OCI-LY7 (cell line): ENCODE measurements at regions not wholly inside any gene's neighbourhood (a gene's known extent, or its start where the extent isn't known, plus 50 kb on each side); places are given as distances from the start of the nearest gene placed in this dataset.

Experiments
- BruUV-seq: library from RNA; stranded (reverse); fragments of 400-500 nt; replicated peaks from 2 replicates; lab custom pipeline; 2021; lab: Mats Ljungman, UMichigan
- CTCF ChIA-PET: fragments of 300-600 bp; sonication (Branson Sonifier 250); formaldehyde crosslinking; loops from one replicate; lab custom pipeline; 2022; ENCODE audit warnings: antibody characterized with exemption; ENCODE audit not compliant: unreplicated experiment; lab: Charles Lee
- POLR2A ChIA-PET: fragments of 300-600 bp; sonication (Branson Sonifier 250); formaldehyde crosslinking; loops from one replicate; lab custom pipeline; 2022; ENCODE audit warnings: antibody characterized with exemption; lab: Charles Lee
- DNase-seq: peaks from one replicate; pipeline ENCODE4 v3.0.0-alpha.2; 2015; ENCODE audit warnings: low spot score
- H2AFZ ChIP-seq: fragments of 200-600 bp; sonication (generic), shearing (Covaris generic); 2 replicates; pipeline ENCODE4 v1.6.1; 2014; ENCODE audit warnings: mild to moderate bottlenecking, antibody characterized with exemption, low read length, moderate library complexity
- H3K27ac ChIP-seq: fragments of 200-600 bp; sonication (generic); 2 replicates; pipeline ENCODE4 v1.5.1; 2014; ENCODE audit warnings: mixed run types, low read depth, mild to moderate bottlenecking, moderate library complexity, low read length, inconsistent platforms; ENCODE audit not compliant: poor library complexity, severe bottlenecking
- H3K36me3 ChIP-seq: fragments of 200-600 bp; sonication (generic); 2 replicates; pipeline ENCODE4 v1.6.1; 2014; ENCODE audit warnings: mild to moderate bottlenecking, antibody characterized with exemption, low read length, moderate library complexity, mixed read lengths; ENCODE audit not compliant: insufficient read depth
- H3K4me1 ChIP-seq: fragments of 200-600 bp; sonication (generic); 2 replicates; pipeline ENCODE4 v1.5.1; 2014; ENCODE audit warnings: mild to moderate bottlenecking, low read length; ENCODE audit not compliant: insufficient read depth, poor library complexity, severe bottlenecking
- H3K4me2 ChIP-seq: fragments of 200-600 bp; sonication (generic); 2 replicates; pipeline ENCODE4 v1.6.1; 2014; ENCODE audit warnings: mild to moderate bottlenecking, low read length
- H3K4me3 ChIP-seq: fragments of 200-600 bp; sonication (generic); 2 replicates; pipeline ENCODE4 v1.5.1; 2014; ENCODE audit warnings: mild to moderate bottlenecking, low read depth, low read length; ENCODE audit not compliant: poor library complexity, severe bottlenecking
- H3K79me2 ChIP-seq: fragments of 200-600 bp; sonication (generic); 2 replicates; pipeline ENCODE4 v1.6.1; 2016; ENCODE audit warnings: low read depth, mild to moderate bottlenecking, low read length, moderate library complexity, mixed read lengths; ENCODE audit not compliant: insufficient read depth
- H3K9me2 ChIP-seq: fragments of 200-600 bp; sonication (generic); 2 replicates; pipeline ENCODE4 v1.6.1; 2016; ENCODE audit warnings: mild to moderate bottlenecking, low read length, mixed read lengths; ENCODE audit not compliant: insufficient read depth
- H3K9me3 ChIP-seq: fragments of 200-600 bp; sonication (generic); 2 replicates; pipeline ENCODE4 v1.6.1; 2014; ENCODE audit warnings: mild to moderate bottlenecking, mixed run types, low read length, mixed read lengths
- H4K20me1 ChIP-seq: fragments of 200-600 bp; sonication (generic); 2 replicates; pipeline ENCODE4 v1.6.1; 2014; ENCODE audit warnings: mild to moderate bottlenecking, antibody characterized with exemption, low read length, moderate library complexity, mixed read lengths; ENCODE audit not compliant: insufficient read depth
- EZH2phosphoT487 ChIP-seq: fragments of 200-600 bp; sonication (generic); IDR thresholded peaks from 2 replicates; pipeline ENCODE4 v1.6.1; 2018; ENCODE audit warnings: low read depth, borderline replicate concordance, mild to moderate bottlenecking, mixed run types, antibody characterized with exemption, low read length, moderate library complexity, mixed read lengths
- intact Hi-C: fragments of 100-400 bp; cut with micrococcal nuclease; formaldehyde crosslinking; loops from one replicate; pipeline ENCODE4 v1.10.0; 2022; ENCODE audit not compliant: unreplicated experiment
- TF ChIP-seq, protein P1 (sequence below): fragments of 200-600 bp; sonication (generic); conservative IDR thresholded peaks from 2 replicates; pipeline ENCODE4 v1.5.1; 2014; ENCODE audit warnings: mild to moderate bottlenecking, antibody characterized with exemption, low read length, moderate library complexity, mixed read lengths

DNA sequence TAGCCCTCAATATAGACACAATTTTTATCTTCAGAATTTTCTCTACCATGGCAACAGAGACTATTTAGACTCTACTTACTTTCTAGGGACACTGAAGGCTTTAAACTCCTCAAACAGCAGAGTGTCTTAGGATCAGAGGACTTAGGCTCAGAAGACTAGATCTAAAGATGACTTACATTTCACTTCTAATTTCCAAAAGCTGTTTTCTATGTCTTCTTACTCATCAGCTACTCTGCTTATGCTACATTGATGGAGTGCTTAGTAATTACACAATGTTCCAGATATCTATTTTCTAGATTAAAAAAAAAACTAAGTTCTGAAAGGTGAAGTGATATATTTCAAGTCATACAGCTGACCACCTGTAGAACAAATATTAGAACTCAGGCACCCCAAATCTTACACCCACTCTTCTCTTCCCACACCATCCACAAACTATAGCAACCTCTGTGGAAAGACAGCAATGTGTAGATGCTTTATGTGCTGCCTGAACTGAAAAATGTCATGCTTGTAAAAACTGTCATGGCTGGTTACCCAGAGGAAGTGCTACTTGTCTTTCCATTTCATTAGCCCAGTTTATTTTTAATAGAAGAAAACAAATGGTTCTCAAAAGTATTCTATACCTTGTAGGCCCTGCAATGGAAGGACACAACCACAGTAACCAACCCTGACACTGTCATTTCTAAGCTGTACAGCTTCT is 831.0 kb upstream of the ACVR2A start:
- TF ChIP-seq, protein P1, sequence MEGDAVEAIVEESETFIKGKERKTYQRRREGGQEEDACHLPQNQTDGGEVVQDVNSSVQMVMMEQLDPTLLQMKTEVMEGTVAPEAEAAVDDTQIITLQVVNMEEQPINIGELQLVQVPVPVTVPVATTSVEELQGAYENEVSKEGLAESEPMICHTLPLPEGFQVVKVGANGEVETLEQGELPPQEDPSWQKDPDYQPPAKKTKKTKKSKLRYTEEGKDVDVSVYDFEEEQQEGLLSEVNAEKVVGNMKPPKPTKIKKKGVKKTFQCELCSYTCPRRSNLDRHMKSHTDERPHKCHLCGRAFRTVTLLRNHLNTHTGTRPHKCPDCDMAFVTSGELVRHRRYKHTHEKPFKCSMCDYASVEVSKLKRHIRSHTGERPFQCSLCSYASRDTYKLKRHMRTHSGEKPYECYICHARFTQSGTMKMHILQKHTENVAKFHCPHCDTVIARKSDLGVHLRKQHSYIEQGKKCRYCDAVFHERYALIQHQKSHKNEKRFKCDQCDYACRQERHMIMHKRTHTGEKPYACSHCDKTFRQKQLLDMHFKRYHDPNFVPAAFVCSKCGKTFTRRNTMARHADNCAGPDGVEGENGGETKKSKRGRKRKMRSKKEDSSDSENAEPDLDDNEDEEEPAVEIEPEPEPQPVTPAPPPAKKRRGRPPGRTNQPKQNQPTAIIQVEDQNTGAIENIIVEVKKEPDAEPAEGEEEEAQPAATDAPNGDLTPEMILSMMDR = no peak
- TF ChIP-seq EZH2phosphoT487 = no peak
- H3K4me1 ChIP-seq = no peaks in the 10 kb centered on the region
- no peaks in the 10 kb centered on the region for H3K36me3 ChIP-seq
- intact Hi-C loops = no loop called here
- CTCF ChIA-PET = no interaction called here
- no peaks in the 10 kb centered on the region for H3K9me2 ChIP-seq
- no peaks in the 10 kb centered on the region for H4K20me1 ChIP-seq
- H3K4me2 ChIP-seq = no peak overlapping the region
- no peaks in the 10 kb centered on the region for H3K79me2 ChIP-seq
- no peak overlapping the region for H2AFZ ChIP-seq
- H3K27ac ChIP-seq = no peak overlapping the region
- no peaks in the 10 kb centered on the region for H3K9me3 ChIP-seq
- POLR2A ChIA-PET = interaction anchor here (0.6 kb wide), 1 partner anchor 23 kb away, joined by 3 read pairs; no protein-coding TSS in a partner anchor
- no TSS peak for BruUV-seq
- no peak for DNase-seq
- H3K4me3 ChIP-seq = no peak overlapping the region

DNA sequence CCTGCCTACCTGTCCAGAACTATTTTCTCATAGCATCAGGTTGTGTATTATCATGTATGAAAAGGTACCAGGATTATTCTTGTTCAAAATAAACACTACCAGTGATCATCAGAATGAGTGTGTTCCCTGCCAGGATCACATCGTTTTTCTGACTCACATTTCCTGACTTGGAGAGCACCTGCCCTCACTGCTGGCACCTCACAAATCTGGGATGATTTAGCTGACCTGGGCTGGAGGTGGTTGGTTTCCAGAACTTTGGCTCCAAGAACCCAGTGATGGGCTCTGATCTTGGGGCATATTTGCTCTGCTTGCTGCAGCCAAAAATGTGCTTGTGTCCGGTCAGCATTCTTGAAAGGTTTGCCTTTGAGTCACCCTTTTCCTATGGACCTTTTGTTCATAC is 836.3 kb upstream of the ACVR2A start:
- Histone ChIP-seq H3K4me3 (no peak overlapping the region), H3K36me3 (no peaks in the 10 kb centered on the region), H3K9me2 (no peaks in the 10 kb centered on the region), H2AFZ (no peak overlapping the region), H3K4me2 (no peak overlapping the region), H3K27ac (no peak overlapping the region), H4K20me1 (no peaks in the 10 kb centered on the region), H3K9me3 (no peaks in the 10 kb centered on the region), H3K79me2 (no peaks in the 10 kb centered on the region), H3K4me1 (no peaks in the 10 kb centered on the region)
- ChIA-PET CTCF (no interaction called here), POLR2A (no interaction called here)
- DNase-seq = no peak
- intact Hi-C loops = no loop called here
- no TSS peak for BruUV-seq
- TF ChIP-seq, protein P1 = no peak
- no peak for TF ChIP-seq EZH2phosphoT487

DNA sequence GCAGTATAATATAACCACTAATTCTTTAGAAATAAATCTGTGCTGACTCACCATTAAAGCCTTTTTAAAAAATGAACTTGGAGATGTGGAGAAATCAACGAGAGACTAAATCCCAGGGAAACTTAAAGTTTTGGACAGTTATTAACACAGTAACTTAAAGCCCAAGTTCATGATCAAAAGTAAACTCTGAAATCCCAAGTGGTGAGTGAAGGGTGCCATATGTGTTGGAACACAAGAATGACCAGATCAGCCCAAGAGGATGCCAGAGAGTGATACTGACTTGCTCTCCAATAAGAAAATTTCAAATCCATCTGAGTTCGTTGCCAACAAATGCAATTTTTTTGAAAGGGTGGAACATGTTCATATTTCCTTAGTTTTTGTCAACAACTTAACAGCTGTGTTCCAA is 838.1 kb upstream of the ACVR2A start:
- Histone ChIP-seq H3K4me2 (no peak overlapping the region), H3K79me2 (no peaks in the 10 kb centered on the region), H3K9me3 (no peaks in the 10 kb centered on the region), H3K27ac (no peak overlapping the region), H3K36me3 (no peaks in the 10 kb centered on the region), H4K20me1 (no peaks in the 10 kb centered on the region), H2AFZ (no peak overlapping the region), H3K4me1 (no peaks in the 10 kb centered on the region), H3K9me2 (no peaks in the 10 kb centered on the region), H3K4me3 (no peak overlapping the region)
- no TSS peak for BruUV-seq
- ChIA-PET POLR2A (no interaction called here), CTCF (no interaction called here)
- TF ChIP-seq EZH2phosphoT487 = no peak
- TF ChIP-seq, protein P1 = no peak
- DNase-seq = no peak
- intact Hi-C loops = no loop called here
